ENCODE measurements at regions not wholly inside any gene's neighbourhood (a gene's known extent, or its start where the extent isn't known, plus 50 kb on each side); places are given as distances from the start of the nearest gene placed in this dataset.
A peak's percentile ranks its signal among the peaks of the same experiment; 100 is the strongest.

- Histone ChIP-seq H3K27me3 (no peaks in the 10 kb centered on the region), H3K36me3 (no peaks in the 10 kb centered on the region), H3K4me3 (no peak overlapping the region), H3K9me3 (0 out of 2 replicates have a peak, but pooled peaks cover 3% of the 10 kb centered on the region)
- DNase-seq = no peak
Observed at GRCh38 chr5:107154593-107154992, 516.1 kb downstream of the EFNA5 start.

GRCh38 chr5:107153283-107153682, 517.5 kb downstream of the EFNA5 start:
- H3K4me3 ChIP-seq = no peak overlapping the region
- H3K27me3 ChIP-seq = no peaks in the 10 kb centered on the region
- no peaks in the 10 kb centered on the region for H3K36me3 ChIP-seq
- H3K9me3 ChIP-seq = no peaks in the 10 kb centered on the region
- DNase-seq = no peak

GRCh38 chr5:107149243-107150005, 521.3 kb downstream of the EFNA5 start:
- H3K27me3 ChIP-seq = no peaks in the 10 kb centered on the region
- H3K9me3 ChIP-seq = no peaks in the 10 kb centered on the region
- H3K4me3 ChIP-seq = no peak overlapping the region
- DNase-seq = no peak
- H3K36me3 ChIP-seq = no peaks in the 10 kb centered on the region

GRCh38 chr5:107147589-107147988, 523.1 kb downstream of the EFNA5 start:
- H3K9me3 ChIP-seq = no peaks in the 10 kb centered on the region
- no peaks in the 10 kb centered on the region for H3K36me3 ChIP-seq
- no peak for DNase-seq
- H3K27me3 ChIP-seq = no peaks in the 10 kb centered on the region
- H3K4me3 ChIP-seq = no peak overlapping the region

- Histone ChIP-seq H3K27me3 (no peaks in the 10 kb centered on the region), H3K4me3 (no peak overlapping the region), H3K9me3 (no peaks in the 10 kb centered on the region), H3K36me3 (no peaks in the 10 kb centered on the region)
- no peak for DNase-seq
Observed at GRCh38 chr5:107146901-107147300, 523.8 kb downstream of the EFNA5 start.

- Histone ChIP-seq H3K27me3 (no peaks in the 10 kb centered on the region), H3K4me3 (no peak overlapping the region), H3K36me3 (no peaks in the 10 kb centered on the region), H3K9me3 (peaks cover 18% of the 10 kb centered on the region)
- peak; percentile 32 for DNase-seq
Observed at GRCh38 chr5:107135391-107135790, 535.3 kb downstream of the EFNA5 start.

GRCh38 chr5:107134931-107135330, 535.8 kb downstream of the EFNA5 start:
- Histone ChIP-seq H3K9me3 (peaks cover 13% of the 10 kb centered on the region), H3K27me3 (no peaks in the 10 kb centered on the region), H3K4me3 (no peak overlapping the region), H3K36me3 (no peaks in the 10 kb centered on the region)
- DNase-seq = no peak

- H3K4me3 ChIP-seq = no peak overlapping the region
- peak; percentile 5 for DNase-seq
- H3K36me3 ChIP-seq = no peaks in the 10 kb centered on the region
- no peaks in the 10 kb centered on the region for H3K27me3 ChIP-seq
- H3K9me3 ChIP-seq = peaks cover 4% of the 10 kb centered on the region; the same call in 1 of the 2 replicates
Observed at GRCh38 chr5:107129051-107129450, 541.7 kb downstream of the EFNA5 start.

- Histone ChIP-seq H3K9me3 (peaks cover 4% of the 10 kb centered on the region; the same call in 1 of the 2 replicates), H3K36me3 (no peaks in the 10 kb centered on the region), H3K4me3 (no peak overlapping the region), H3K27me3 (no peaks in the 10 kb centered on the region)
- DNase-seq = no peak
Observed at GRCh38 chr5:107127878-107128277, 542.9 kb downstream of the EFNA5 start.

- Histone ChIP-seq H3K9me3 (no peaks in the 10 kb centered on the region), H3K4me3 (no peak overlapping the region), H3K36me3 (no peaks in the 10 kb centered on the region), H3K27me3 (no peaks in the 10 kb centered on the region)
- DNase-seq = no peak
Observed at GRCh38 chr5:107126341-107126740, 544.4 kb downstream of the EFNA5 start.

- no peak for DNase-seq
Observed at GRCh38 chr5:107124376-107124775, 546.4 kb downstream of the EFNA5 start.

GRCh38 chr5:107123014-107123413, 547.7 kb downstream of the EFNA5 start:
- H3K4me3 ChIP-seq = no peak overlapping the region
- no peaks in the 10 kb centered on the region for H3K36me3 ChIP-seq
- no peaks in the 10 kb centered on the region for H3K9me3 ChIP-seq
- no peak for DNase-seq
- no peaks in the 10 kb centered on the region for H3K27me3 ChIP-seq

More at GRCh38 chr5:107124376-107124775, 546.4 kb downstream of the EFNA5 start:
- Histone ChIP-seq H3K4me3 (no peak overlapping the region), H3K27me3 (no peaks in the 10 kb centered on the region), H3K36me3 (no peaks in the 10 kb centered on the region), H3K9me3 (no peaks in the 10 kb centered on the region)

GRCh38 chr5:107121793-107122519, 548.8 kb downstream of the EFNA5 start:
- no peak overlapping the region for H3K4me3 ChIP-seq
- H3K27me3 ChIP-seq = no peaks in the 10 kb centered on the region
- H3K36me3 ChIP-seq = no peaks in the 10 kb centered on the region
- no peak for DNase-seq
- H3K9me3 ChIP-seq = no peaks in the 10 kb centered on the region

GRCh38 chr5:107119656-107120055, 551.1 kb downstream of the EFNA5 start:
- no peak for DNase-seq
- Histone ChIP-seq H3K4me3 (no peak overlapping the region), H3K27me3 (no peaks in the 10 kb centered on the region), H3K36me3 (no peaks in the 10 kb centered on the region), H3K9me3 (no peaks in the 10 kb centered on the region)

GRCh38 chr5:107118184-107119019, 552.3 kb downstream of the EFNA5 start:
- no peaks in the 10 kb centered on the region for H3K36me3 ChIP-seq
- no peaks in the 10 kb centered on the region for H3K27me3 ChIP-seq
- no peak overlapping the region for H3K4me3 ChIP-seq
- no peaks in the 10 kb centered on the region for H3K9me3 ChIP-seq
- DNase-seq = no peak

GRCh38 chr5:107112216-107112615, 558.5 kb downstream of the EFNA5 start:
- H3K4me3 ChIP-seq = no peak overlapping the region

More at GRCh38 chr5:107112216-107112615, 558.5 kb downstream of the EFNA5 start:
- H3K27me3 ChIP-seq = no peaks in the 10 kb centered on the region
- no peaks in the 10 kb centered on the region for H3K36me3 ChIP-seq
- H3K9me3 ChIP-seq = peaks cover 10% of the 10 kb centered on the region
- DNase-seq = no peak

All from MG63 (cell line).